Panc1 (cell line): ENCODE measurements at regions not wholly inside any gene's neighbourhood (a gene's known extent, or its start where the extent isn't known, plus 50 kb on each side); places are given as distances from the start of the nearest gene placed in this dataset.

Experiments used
- ATAC-seq: fragments of 200-7000 bp; cut with Tn5 transposase; 2 replicates; pipeline ENCODE4 v1.9.1; 2020; ENCODE audit warnings: mild to moderate bottlenecking, moderate library complexity
- BruUV-seq: library from RNA; stranded (reverse); fragments of 400-500 nt; replicated peaks from 2 replicates; lab custom pipeline; 2021; lab: Mats Ljungman, UMichigan
- CTCF ChIA-PET: fragments of 300-600 bp; sonication (Branson Sonifier 250); formaldehyde crosslinking; loops from one replicate; lab custom pipeline; 2022; ENCODE audit warnings: antibody characterized with exemption; lab: Charles Lee
- POLR2A ChIA-PET: fragments of 300-600 bp; sonication (Branson Sonifier 250); formaldehyde crosslinking; loops from one replicate; lab custom pipeline; 2022; ENCODE audit warnings: antibody characterized with exemption; lab: Charles Lee
- DNase-seq: peaks from one replicate; pipeline ENCODE4 v3.0.0-alpha.2; 2010; ENCODE audit warnings: low read depth, low spot score
- H3K27ac ChIP-seq: 2 replicates; pipeline ENCODE4 v1.5.1; 2011; ENCODE audit warnings: mild to moderate bottlenecking, low read length, inconsistent platforms
- H3K27me3 ChIP-seq: fragments of 200-500 bp; sonication (Bioruptor generic); 2 replicates; pipeline ENCODE4 v1.6.0; 2014; ENCODE audit warnings: low read length, inconsistent platforms; ENCODE audit not compliant: control insufficient read depth, insufficient read depth
- H3K36me3 ChIP-seq: fragments of 200-500 bp; sonication (Bioruptor generic); 2 replicates; pipeline ENCODE4 v1.5.1; 2014; ENCODE audit warnings: inconsistent platforms, mild to moderate bottlenecking, low read length, moderate library complexity; ENCODE audit not compliant: control insufficient read depth, insufficient read depth
- H3K4me1 ChIP-seq: 2 replicates; pipeline ENCODE4 v1.5.1; 2011; ENCODE audit warnings: inconsistent platforms, mild to moderate bottlenecking, low read length, moderate library complexity; ENCODE audit not compliant: control insufficient read depth, insufficient read depth
- H3K4me3 ChIP-seq, 2 experiments: 2 replicates each; pipeline ENCODE4 v1.5.1; 2011 to 2012; ENCODE audit warnings: low read depth in 2 of 2, low read length in 2 of 2, mild to moderate bottlenecking in 2 of 2, inconsistent platforms in 1 of 2, moderate library complexity in 1 of 2
- H3K9me3 ChIP-seq: fragments of 200-500 bp; sonication (Bioruptor generic); 2 replicates; pipeline ENCODE4 v1.5.1; 2014; ENCODE audit warnings: low read depth, mild to moderate bottlenecking, inconsistent platforms, low read length, moderate library complexity; ENCODE audit not compliant: control insufficient read depth, insufficient read depth
- POLR2AphosphoS5 ChIP-seq: IDR thresholded peaks from 2 replicates; pipeline ENCODE4 v1.6.1; 2012; ENCODE audit warnings: mild to moderate bottlenecking, low read depth, low read length, moderate library complexity
- SIN3A ChIP-seq: IDR thresholded peaks from 2 replicates; pipeline ENCODE4 v1.6.1; 2012; ENCODE audit warnings: low read depth, mild to moderate bottlenecking, low read length, moderate library complexity, borderline replicate concordance; ENCODE audit not compliant: insufficient read depth
- TCF7L2 ChIP-seq: IDR thresholded peaks from 2 replicates; pipeline ENCODE4 v1.6.1; 2011; ENCODE audit warnings: mild to moderate bottlenecking, low read depth, low read length, inconsistent platforms
- in situ Hi-C: cut with HindIII; loops from 2 replicates; pipeline ENCODE4 v1.10.0; 2016; ENCODE audit warnings: low sequenced_read_pairs, low pct_unique_long_range_greater_than_20kb
- intact Hi-C: fragments of 100-400 bp; cut with micrococcal nuclease; formaldehyde crosslinking; loops from one replicate; pipeline ENCODE4 v1.10.0; 2022; ENCODE audit not compliant: unreplicated experiment
- TF ChIP-seq, protein P1 (sequence below): fragments of 450-650 bp; IDR thresholded peaks from 2 replicates; pipeline ENCODE4 v1.5.1; 2017; ENCODE audit warnings: mild to moderate bottlenecking
- TF ChIP-seq, protein P2 (sequence below), 2 experiments: IDR thresholded peaks; 2 replicates each; pipeline ENCODE4 v1.6.1; 2011 to 2012; ENCODE audit warnings: low read depth in 2 of 2, control low read depth in 1 of 2, low read length in 1 of 2, mild to moderate bottlenecking in 1 of 2, moderate library complexity in 1 of 2; ENCODE audit not compliant: insufficient read depth in 1 of 2

DNA sequence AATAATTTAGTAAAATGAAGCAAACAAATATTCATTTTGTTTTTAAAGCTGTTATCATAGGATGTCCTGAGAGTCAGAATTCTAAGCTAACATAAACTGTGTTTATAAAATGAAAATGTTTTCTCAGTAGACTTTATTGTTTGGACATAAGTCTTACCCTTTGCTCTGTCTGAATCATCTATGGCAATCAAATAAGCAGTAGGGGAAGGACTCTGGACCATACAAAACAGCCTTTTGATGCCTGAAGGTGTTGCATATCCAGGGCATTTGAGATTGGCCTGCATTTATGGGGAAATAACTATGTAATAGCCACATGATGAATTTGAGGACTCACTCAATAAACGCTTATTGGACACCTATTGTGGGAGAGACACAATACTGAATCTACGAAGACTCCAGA is 123.0 kb upstream of the ATP5MC3 start:
- Histone ChIP-seq H3K27me3 (peaks cover 8% of the 10 kb centered on the region; the same call in 1 of the 2 replicates), H3K27ac (no peak overlapping the region), H3K9me3 (no peaks in the 10 kb centered on the region), H3K36me3 (no peaks in the 10 kb centered on the region), H3K4me3 (no peak overlapping the region), H3K4me1 (no peaks in the 10 kb centered on the region)
- intact Hi-C loops (no loop called here), in situ Hi-C loops (no loop called here)
- POLR2A ChIA-PET: no interaction called here
- CTCF ChIA-PET: no interaction called here
- no peak for TF ChIP-seq POLR2AphosphoS5
- TF ChIP-seq TCF7L2: no peak
- TF ChIP-seq, protein P1, sequence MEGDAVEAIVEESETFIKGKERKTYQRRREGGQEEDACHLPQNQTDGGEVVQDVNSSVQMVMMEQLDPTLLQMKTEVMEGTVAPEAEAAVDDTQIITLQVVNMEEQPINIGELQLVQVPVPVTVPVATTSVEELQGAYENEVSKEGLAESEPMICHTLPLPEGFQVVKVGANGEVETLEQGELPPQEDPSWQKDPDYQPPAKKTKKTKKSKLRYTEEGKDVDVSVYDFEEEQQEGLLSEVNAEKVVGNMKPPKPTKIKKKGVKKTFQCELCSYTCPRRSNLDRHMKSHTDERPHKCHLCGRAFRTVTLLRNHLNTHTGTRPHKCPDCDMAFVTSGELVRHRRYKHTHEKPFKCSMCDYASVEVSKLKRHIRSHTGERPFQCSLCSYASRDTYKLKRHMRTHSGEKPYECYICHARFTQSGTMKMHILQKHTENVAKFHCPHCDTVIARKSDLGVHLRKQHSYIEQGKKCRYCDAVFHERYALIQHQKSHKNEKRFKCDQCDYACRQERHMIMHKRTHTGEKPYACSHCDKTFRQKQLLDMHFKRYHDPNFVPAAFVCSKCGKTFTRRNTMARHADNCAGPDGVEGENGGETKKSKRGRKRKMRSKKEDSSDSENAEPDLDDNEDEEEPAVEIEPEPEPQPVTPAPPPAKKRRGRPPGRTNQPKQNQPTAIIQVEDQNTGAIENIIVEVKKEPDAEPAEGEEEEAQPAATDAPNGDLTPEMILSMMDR: no peak
- TF ChIP-seq, protein P2, sequence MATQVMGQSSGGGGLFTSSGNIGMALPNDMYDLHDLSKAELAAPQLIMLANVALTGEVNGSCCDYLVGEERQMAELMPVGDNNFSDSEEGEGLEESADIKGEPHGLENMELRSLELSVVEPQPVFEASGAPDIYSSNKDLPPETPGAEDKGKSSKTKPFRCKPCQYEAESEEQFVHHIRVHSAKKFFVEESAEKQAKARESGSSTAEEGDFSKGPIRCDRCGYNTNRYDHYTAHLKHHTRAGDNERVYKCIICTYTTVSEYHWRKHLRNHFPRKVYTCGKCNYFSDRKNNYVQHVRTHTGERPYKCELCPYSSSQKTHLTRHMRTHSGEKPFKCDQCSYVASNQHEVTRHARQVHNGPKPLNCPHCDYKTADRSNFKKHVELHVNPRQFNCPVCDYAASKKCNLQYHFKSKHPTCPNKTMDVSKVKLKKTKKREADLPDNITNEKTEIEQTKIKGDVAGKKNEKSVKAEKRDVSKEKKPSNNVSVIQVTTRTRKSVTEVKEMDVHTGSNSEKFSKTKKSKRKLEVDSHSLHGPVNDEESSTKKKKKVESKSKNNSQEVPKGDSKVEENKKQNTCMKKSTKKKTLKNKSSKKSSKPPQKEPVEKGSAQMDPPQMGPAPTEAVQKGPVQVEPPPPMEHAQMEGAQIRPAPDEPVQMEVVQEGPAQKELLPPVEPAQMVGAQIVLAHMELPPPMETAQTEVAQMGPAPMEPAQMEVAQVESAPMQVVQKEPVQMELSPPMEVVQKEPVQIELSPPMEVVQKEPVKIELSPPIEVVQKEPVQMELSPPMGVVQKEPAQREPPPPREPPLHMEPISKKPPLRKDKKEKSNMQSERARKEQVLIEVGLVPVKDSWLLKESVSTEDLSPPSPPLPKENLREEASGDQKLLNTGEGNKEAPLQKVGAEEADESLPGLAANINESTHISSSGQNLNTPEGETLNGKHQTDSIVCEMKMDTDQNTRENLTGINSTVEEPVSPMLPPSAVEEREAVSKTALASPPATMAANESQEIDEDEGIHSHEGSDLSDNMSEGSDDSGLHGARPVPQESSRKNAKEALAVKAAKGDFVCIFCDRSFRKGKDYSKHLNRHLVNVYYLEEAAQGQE (IDR thresholded peaks at IDR 0.05; ENCODE audit: insufficient read depth in 1 of 2, low read depth in 2 of 2, low read length in 1 of 2): no peak
- DNase-seq: no peak
- no TSS peak for BruUV-seq
- ATAC-seq: no peak

DNA sequence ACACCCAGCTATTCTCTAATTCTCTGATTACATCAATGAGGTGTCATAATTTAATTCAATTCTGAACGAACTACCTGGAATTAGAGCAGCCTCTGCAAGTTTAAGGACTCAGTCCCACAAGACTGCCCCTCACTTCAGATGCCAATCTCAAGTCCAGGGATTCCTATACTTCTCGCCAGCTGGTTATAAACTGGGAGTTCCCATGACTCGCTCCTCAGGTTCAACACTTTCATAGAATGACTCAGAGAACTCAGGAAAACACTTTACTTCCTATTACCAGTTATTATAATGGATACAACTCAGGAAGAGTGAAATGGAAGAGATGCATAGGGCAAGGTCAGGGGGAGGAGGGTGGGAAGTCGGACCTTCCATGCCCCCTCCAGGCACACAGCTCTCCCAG is 112.3 kb upstream of the ATP5MC3 start:
- CTCF ChIA-PET: no interaction called here
- H3K4me1 ChIP-seq: no peaks in the 10 kb centered on the region
- ATAC-seq (no peak), DNase-seq (no peak)
- POLR2A ChIA-PET: no interaction called here
- in situ Hi-C loops (no loop called here), intact Hi-C loops (no loop called here)
- H3K36me3 ChIP-seq: no peaks in the 10 kb centered on the region
- H3K9me3 ChIP-seq: no peaks in the 10 kb centered on the region
- H3K27me3 ChIP-seq: peaks cover 13% of the 10 kb centered on the region; the same call in 1 of the 2 replicates
- no peak overlapping the region for H3K4me3 ChIP-seq
- no TSS peak for BruUV-seq
- TF ChIP-seq TCF7L2: no peak
- TF ChIP-seq, protein P2 (IDR thresholded peaks at IDR 0.05; ENCODE audit: insufficient read depth in 1 of 2, low read depth in 2 of 2, low read length in 1 of 2): no peak
- TF ChIP-seq POLR2AphosphoS5: no peak
- TF ChIP-seq SIN3A: no peak
- TF ChIP-seq, protein P1: no peak
- no peak overlapping the region for H3K27ac ChIP-seq
